C4-2B (cell line): ENCODE measurements at regions not wholly inside any gene's neighbourhood (a gene's known extent, or its start where the extent isn't known, plus 50 kb on each side); places are given as distances from the start of the nearest gene placed in this dataset.

ENCODE experiments used
- ZFX ChIP-seq: fragments of 450-650 bp; IDR thresholded peaks from 2 replicates; pipeline ENCODE4 v1.6.1; 2017
- TF ChIP-seq, protein P1 (sequence below): fragments of 450-650 bp; conservative IDR thresholded peaks from 2 replicates; pipeline ENCODE4 v1.5.1; 2017; ENCODE audit warnings: mild to moderate bottlenecking

DNA sequence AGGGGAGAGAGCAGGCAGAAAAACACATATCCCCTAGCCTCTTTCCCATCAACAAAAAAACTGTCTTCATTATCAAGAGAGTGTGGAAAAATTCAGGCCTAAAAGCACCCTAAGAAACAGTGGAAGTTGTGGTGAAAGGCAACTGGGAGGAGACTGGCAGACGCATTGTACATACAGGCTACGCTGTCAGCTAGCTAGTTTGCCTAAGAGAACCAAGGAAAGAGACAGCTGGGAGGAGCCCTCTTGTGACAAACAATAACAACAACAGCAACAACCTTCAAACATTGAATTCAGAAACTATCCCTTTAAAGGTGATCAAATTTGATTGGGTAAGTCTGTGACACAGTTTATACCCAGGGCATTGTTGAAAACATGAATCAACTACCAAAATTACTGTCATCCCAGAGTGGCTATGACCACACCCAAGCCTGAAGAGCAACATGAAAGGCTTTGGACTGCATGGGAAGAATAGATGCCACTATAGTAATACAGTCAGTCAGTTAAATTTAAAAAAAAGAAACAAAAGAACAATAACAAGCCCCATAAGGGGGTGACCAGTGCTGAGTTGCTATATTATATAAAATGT is 88.9 kb upstream of the CRIM1 start:
- TF ChIP-seq, protein P1, sequence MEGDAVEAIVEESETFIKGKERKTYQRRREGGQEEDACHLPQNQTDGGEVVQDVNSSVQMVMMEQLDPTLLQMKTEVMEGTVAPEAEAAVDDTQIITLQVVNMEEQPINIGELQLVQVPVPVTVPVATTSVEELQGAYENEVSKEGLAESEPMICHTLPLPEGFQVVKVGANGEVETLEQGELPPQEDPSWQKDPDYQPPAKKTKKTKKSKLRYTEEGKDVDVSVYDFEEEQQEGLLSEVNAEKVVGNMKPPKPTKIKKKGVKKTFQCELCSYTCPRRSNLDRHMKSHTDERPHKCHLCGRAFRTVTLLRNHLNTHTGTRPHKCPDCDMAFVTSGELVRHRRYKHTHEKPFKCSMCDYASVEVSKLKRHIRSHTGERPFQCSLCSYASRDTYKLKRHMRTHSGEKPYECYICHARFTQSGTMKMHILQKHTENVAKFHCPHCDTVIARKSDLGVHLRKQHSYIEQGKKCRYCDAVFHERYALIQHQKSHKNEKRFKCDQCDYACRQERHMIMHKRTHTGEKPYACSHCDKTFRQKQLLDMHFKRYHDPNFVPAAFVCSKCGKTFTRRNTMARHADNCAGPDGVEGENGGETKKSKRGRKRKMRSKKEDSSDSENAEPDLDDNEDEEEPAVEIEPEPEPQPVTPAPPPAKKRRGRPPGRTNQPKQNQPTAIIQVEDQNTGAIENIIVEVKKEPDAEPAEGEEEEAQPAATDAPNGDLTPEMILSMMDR, result no peak
- TF ChIP-seq ZFX, result no peak
